ENCODE measurements at regions not wholly inside any gene's neighbourhood (a gene's known extent, or its start where the extent isn't known, plus 50 kb on each side); places are given as distances from the start of the nearest gene placed in this dataset.

GRCh38 chr3:124453189-124453588 is 277.1 kb upstream of the UMPS start:
- no peak for TF ChIP-seq CTCF (IDR thresholded peaks at IDR 0.05)
- TF ChIP-seq POLR2A (IDR thresholded peaks at IDR 0.05): no peak

All from thyroid gland (tissue), 4 donors.